Fibroblast of upper back skin (primary cell): ENCODE measurements at regions not wholly inside any gene's neighbourhood (a gene's known extent, or its start where the extent isn't known, plus 50 kb on each side); places are given as distances from the start of the nearest gene placed in this dataset.

Source experiments
- DNase-seq: peaks from one replicate; pipeline ENCODE4 v3.0.0-alpha.2; 2013

DNA sequence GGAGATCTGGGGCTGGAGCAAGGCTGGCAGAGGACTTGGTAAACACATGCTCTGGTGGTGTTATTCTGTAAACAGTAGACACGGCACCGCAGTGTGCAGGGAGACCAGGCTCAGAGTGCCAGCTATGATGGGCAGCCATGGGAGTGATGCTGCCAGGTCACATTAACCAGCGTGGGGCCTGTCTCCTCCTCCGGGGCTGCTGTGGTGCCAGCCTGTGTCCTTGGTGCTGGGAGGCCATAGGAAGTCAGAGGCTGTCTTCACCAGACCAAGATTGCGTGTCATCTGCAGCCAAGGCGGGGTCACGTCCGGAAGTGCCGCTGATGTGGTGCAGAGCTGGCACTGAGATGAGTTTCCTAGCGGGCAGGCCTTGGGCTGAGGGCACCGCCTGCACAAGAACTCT lies 236.0 kb downstream of the GLRX3 start:
- DNase-seq = no peak

DNA sequence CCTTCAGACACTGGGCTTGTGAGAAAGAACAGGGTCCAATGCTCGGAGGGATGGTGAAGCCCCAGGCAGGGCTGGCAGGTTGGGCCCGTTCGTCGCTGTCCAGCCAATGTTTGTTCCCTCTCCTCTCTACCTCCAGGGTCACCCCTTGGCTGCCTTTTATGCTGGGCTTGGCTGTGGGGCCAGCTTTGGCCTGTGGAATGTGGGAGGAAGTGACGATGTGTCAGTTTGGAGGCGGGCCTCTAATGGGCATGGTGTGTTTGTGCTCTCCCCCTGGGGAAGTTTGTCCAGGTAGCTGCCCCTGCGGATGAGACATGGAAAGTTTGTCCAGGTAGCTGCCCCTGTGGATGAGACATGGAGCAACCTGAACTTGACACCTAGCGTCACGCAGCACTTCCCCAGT lies 236.7 kb downstream of the GLRX3 start:
- no peak for DNase-seq

DNA sequence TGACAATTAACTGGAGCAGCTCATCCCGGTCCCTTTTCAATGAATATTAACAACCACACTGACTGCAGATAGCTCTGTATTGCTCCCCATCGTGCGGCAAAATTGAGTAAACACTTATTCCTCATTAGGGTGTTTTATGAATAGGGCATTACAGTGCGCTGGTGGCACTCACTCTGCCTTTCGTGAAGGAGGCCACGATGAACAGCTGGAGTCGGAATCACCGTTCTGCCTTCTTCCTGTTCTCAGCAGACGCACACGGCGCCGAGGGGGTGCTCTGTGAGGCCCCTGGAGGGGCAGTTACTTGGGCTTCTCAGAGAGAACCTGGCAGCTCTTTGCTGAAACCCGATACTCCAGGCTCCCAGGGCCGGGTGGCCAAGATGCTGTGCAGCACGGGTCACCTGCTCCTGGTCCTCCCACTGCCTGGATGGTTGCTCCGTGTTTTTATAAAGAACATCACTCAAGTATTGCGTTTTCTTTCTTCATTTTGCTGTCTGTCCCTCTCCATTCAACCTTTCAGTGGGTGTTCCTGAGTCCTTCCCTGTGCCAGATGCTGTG lies 241.9 kb downstream of the GLRX3 start:
- DNase-seq = no peak

DNA sequence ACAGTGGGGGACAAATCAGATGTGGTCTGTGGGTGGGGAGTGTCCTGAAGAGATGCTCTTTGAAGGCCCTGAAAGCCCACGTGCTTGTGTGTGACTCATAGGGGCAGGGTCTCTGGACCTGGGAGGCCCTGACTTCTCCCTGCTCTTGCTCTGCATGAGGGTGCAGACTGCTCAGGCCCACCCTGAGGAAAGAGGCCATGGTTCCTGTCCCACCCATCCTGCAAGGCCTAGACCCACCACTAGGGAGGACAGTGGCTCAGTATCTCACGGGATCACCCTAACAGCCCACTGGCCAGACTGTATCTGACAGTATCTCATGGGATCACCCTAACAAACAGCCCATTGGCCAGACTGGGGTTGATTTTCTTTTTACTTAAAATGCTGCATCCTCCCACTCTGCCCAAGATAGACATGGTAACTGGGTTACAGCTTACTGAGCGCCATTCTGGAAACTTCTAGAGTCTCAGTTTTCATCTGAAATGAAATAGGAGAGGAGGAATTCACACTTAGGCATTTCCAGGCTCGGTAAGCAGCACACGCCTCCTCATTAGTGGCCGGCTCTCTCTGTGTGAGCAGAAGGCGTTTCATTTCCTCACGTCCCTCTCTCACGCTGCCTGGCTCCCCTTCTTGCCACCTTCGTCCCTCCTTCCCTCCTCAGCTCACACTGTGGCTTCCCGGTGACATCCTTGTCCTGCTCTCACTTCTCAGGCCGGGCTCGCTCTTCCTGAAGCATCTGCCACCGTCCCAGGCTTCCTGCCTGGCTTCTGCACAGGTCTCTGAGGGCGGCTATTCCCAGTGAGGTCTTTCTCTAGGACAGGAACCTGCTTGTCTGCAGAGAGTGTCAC lies 242.6 kb downstream of the GLRX3 start:
- DNase-seq = no peak

DNA sequence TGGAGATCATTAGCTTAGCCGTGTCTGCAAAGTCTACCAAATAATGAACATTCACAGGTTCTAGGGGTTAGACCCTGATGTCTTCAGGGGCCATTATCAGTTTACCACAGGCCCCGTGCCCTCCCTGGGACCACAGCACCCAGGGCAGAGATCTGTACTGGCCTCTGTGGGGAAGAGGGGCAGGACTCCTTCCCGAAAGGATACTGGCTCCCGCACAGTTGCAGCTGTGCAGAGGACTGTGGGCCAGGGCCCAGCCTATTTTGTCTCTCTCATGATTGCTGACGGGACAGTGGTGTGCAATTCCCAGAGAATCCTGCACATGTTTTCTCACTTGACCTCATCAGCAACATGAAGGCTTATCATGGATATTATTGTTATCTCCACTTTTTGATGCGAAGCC lies 243.9 kb downstream of the GLRX3 start:
- DNase-seq = no peak

DNA sequence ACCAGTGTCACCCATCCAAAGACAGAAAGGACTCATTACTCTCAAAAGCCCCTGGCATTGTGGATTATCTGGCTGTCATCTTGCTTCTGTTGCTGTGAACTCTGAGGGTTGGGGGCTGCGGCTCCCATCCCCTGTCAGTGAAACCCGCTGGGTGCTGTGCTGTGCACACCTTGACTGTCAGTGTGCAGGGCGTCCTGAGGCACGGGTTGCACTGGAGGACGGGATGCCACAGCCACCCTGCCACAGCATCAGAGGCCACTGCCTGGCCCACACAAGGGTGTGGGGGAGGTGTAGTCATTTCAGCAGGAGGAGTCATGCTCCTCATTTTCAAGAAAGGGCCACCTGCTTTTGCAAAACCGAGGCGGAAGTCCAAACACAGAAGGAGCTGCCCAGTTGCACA lies 245.8 kb downstream of the GLRX3 start:
- no peak for DNase-seq

DNA sequence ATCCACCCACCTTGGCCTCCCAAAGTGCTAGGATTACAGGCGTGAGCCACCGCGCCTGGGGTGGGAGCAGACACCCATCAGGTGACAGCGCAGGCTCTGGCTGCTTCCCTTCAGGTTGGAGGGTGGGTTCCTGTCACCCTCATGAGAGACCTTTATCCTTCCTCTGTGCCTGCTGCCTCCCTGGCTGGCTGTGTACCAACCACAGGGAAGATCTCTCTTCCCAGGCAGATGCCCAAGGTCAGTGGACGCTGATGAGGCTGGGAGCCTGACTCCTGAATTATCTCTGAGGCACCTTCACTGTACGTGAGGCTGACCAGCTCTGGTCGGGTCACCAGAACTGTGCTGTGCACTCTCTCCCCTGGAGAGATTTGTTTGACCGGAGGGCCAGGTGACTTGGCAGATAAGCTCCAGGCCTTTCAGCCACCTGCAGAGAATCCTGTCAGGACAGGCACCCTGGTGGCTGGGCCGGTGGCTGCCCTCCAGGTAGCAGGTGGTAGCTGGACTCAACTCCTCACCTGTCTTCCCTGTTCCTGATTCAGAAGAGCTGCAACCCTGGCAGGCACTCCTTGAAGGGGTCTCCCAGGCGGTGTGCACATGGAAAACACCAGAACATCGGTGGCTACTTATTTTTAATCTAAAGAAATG lies 251.9 kb downstream of the GLRX3 start:
- no peak for DNase-seq

DNA sequence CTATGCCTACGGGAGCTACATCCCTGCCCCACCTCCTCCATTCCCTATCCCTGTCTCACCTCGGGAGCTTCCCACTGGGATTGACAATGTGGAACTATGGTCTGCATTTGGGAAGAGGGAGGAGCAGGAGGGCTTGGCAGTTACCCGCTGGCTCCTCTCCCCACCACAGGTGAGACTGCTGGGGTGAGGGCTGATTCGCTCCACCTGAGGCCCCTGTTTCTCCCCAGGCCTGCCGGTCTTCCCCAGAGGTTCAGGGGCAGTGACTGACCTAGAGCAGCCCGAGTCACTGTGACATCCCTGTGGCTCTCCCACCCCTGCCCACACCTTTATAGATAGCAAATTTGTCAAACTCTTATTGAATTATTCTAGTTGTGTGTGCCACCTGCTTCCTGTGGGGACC lies 252.6 kb downstream of the GLRX3 start:
- DNase-seq = no peak

DNA sequence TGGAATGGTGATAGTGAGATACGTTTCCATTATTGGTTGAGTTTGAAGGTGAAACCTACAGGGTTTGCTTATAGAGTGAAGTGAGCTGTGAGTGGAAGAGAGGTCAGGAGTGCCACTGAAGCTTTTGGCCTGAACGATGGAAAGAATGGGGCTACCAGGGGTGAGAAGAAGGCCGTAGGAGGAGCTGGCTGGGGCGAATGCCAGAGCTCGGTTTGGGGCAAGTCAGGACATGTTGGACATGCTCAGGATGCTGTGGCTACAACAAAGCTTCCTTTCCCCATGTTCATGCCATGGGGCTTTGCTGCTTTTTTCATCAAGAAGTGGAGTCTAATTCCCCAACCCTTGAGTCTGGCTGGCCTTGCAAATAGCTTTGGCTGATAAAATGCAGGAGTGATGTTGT lies 253.7 kb downstream of the GLRX3 start:
- no peak for DNase-seq

DNA sequence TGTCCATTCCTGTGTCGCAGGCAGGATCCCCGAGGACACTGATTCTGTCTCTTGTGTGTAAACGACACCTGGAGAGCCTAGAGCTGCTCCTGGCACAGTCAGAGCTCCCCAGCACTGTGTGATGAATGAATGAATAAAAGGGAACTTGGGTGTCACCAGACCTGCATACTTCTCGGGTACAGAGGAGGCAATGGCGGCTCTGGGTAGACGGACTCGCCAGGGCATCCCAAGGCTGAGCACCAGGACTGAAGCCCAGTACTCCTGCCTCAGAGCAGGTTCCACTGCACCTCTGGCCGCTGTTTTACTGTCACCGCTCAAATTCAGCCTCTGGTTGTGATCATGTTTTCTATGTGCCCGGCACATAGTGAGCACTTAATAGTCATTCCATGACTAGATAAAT lies 255.8 kb downstream of the GLRX3 start:
- no peak for DNase-seq

DNA sequence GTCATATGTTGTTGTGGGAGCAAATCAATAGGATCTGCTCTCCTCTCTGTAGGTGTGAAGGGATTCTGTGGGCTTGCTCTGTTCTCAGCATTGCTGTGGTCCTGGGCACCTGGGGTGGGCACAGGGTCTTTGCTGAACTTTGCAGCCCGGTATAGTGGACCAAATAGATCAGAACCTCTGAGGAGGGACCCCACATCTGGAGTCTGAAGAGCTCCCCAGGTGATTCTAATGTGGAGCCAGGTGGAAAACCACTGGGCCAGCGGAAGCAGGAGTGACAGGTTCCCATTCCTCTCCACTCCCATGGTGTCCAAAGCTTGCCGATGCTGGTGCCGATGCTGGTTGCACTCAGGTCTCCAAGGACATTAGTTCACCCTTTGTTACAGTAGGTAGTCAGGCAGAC lies 257.2 kb downstream of the GLRX3 start:
- DNase-seq = no peak

DNA sequence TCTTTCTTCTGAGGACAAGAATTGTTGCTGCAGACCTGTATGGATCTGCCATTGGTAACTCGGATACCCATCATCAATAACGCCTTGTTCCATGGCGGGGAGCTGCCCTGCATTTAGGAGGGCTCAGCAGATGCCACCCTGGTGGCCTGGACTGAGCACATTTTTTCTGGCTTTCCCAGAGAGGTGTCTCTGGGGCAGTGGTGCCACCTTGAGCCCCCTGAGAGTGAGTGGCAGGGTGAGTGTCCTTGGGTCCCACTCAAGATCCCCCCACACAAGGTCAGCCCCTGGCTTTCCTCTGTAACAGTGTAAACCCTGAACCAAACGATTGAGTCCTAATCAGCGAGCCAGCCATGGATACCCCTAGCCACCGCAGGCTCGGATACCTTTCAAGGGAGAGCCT lies 258.6 kb downstream of the GLRX3 start:
- DNase-seq = no peak

DNA sequence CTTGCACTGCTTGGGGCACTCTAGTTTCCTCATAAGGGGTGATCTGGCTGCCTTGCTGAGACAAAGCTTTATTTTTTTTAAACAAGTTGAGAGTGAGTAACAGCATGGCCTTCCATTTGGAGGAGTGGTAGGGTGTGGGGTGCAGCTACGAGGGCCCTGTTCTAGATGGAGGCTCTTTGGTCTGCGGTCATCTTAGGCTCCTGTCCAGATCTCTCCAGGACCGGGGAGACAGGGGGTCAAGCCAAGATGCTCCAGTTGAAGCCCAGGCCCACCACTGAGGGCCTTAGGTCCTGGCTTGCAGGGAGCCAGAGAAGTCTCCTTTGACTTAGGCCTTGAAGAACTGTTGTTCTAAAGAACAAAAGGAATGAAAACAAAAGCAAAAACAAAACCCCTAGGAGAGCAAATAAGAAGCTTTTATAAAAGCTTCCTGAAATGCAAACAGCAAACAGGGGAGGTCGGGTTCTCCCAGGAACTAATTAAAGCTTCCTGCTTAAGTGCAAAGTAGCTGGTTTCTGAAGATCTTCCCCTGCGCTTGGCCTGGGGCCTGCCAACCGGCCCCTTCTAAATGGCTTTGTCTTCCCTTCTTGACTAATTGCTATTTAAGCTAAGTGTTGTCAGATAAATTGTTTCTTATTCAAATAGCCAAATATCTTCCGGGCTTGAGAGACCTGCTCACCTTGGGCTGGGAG lies 259.2 kb downstream of the GLRX3 start:
- no peak for DNase-seq

DNA sequence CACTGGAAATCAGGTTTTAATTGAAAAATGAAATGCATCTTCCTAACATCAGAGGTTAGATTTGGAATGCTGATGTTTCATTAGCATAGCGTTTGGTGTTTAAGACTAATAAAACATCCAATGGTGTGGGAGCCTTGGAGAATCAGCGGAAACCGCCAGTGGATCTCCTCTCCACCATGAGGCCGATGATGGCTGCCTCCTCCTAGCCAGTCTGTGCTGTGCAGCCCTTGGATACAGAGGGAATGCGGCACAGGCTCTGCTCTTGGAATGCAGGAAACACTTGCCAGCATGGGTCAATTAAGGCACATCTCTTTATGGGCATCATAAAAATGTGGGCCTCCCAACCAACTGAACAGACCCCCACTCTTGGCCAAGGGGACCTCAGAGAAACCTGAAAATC lies 259.9 kb downstream of the GLRX3 start:
- no peak for DNase-seq

DNA sequence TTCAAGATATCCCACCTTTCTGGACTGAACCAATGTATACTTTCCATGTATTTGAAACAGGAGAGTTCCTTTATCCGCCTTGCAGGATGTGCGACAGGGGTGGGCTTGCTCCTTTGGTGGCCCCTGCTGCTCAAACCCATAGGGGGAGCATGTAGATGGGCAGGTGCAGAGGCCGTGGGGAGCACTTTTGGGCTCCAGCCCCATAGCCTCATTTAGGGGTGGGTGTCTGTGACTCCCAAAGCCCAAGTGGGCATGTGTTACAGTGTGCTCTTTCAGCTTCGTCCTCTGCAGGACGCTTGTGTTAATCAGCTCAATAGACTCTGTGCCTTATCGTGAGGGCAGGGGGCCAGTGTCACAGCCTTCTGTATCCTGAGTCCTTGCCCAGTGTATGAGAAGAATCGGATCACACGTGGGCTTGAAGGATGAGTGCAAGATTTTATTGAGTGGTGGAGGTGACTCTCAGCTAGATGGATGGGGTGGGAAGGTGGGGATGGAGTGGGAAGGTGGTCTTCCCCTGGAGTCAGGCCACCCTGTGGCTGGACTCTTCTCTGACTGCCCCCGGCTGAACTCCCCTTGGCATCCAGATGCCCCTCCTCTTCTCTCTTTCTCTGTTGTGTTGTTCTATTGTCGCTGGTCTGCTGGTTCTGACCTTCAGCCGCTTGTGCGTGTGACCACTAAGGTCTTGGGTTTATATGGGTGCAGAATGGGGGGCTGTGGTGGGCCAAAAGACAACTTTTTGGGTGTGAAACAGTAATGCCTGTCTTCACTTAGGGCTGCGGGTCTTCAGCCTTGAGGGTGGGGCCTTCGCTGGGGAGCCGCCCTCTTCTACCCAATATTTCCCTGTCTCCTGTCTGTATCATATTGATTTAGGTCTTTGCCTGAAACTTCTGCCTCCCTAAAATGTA lies 262.2 kb downstream of the GLRX3 start:
- no peak for DNase-seq

DNA sequence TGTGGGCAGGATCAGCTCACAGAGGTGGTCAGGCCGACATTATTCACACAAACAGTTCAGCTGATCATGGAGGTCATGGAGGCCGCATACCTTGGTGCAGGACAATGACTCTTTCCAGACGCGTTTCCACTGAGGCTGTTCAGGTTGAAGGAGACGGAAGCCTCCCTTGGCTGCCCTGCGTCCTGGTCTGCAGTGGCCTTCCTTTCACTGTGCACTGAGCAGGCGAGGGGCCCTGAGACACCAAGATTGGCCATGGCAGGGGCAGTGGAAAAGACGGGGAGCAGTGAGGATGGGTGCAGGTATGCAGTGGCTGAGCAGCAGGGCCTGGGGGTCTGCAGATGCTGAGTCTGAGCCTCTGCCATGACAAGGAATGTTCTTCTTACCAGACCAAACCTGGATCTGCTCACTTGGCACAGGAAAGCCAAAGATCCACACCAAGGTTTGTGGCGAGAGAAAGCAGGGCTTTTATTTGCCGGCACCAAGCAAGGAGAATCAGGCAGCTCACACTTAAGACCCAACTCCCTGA lies 263.3 kb downstream of the GLRX3 start:
- no peak for DNase-seq

DNA sequence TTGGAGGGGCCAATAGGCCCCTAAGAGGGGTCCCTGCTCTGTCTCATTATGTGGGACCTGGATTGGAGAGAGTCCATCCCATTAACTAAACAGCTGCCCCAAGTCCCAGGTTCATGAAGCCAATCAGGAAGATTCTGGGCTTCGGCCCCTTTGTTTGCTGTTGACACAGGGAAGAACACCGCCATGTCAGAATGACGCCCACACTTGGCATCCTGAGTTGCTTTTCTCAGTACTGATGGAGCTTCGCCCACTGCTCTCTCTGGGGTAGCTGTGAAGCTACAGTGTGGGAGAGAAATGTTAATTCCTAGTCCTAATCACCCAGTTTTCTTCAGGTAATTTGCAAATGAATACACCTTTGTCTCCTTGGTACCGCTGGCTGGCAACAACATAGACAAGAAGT lies 264.7 kb downstream of the GLRX3 start:
- DNase-seq = no peak

DNA sequence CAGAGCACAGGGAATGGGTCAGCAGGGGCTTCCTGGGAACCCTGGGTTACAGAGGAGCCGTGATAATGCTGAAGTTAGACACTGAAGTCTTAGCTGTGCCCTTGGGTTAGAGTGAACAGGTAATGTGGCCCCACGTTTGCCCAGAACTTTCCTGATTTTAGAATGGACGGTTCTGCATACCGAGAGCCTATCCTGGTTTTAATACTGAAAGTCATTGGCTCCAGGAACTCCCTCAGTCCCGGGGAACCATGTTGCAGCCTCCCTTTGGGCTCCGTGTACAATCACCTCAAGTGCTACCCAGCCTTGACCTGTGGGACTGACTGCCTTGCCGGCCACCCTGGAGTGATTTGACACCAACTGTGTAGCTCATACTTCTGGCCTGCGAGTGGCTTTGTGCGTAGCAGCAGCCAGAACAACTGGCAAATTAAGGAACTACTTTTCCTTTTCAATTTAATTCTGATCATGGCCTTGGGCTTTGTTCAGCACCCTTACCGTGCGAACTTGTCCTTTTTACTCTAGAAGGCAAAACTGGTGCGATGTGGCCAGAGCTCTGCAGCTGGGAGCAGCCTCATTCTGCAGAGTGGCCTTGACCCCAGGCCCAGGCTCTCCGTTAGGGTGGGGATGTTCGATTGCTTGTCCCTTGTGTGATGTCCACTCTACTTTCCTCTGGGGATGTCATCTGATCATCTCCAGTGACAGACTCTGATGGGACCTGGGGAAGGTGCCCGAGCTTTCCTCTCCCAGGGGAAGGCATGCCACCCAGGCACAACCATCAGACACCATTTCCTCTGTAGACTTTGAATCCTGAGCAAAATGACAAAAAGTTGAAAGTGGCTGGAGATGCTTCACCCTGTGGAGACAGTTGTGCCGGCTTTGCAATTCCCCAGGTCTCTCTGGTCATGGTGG lies 265.9 kb downstream of the GLRX3 start:
- no peak for DNase-seq

DNA sequence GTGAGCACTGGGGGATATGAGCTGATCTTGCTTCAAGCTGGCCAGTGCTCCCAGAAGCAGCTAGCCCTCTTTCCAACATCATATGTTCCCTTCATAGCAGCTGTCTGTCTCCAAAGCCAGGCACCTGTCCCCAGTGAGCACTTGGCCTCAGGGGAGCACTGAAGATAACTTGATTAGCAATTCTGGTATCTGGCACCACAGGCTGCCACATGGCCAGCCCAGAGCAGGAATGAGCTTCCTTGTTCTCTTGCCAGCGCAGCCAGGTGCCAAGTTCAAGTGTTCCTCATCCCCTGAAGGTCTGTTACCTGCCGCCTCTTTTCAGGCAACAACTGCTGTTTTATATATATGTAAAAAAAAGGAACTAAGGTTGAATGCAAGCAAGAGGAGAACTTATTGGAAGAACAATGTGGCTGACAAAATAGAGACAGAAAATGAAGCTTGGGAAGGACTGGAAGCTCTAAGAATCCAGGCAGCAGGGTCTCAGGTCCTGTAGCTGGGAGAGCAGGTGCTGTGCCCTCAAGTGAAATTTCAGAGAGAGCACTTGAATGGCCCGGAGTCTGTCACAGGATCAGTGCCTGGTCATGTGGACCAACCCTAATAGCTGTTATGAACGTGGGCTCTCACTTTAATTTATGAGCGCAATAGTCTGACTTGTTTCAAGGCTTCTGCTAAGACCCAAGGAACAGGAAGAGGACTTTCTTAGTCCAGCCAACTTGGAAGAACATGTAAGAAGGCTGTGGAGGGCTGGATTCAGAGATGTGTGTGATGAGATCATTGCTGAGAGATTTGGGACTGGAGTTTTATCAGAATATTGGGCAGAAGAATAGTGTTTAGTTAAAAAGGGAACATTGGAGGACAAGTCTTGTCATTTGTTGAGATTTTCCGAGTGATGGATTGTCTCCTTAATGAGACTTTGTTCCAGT lies 267.2 kb downstream of the GLRX3 start:
- no peak for DNase-seq

DNA sequence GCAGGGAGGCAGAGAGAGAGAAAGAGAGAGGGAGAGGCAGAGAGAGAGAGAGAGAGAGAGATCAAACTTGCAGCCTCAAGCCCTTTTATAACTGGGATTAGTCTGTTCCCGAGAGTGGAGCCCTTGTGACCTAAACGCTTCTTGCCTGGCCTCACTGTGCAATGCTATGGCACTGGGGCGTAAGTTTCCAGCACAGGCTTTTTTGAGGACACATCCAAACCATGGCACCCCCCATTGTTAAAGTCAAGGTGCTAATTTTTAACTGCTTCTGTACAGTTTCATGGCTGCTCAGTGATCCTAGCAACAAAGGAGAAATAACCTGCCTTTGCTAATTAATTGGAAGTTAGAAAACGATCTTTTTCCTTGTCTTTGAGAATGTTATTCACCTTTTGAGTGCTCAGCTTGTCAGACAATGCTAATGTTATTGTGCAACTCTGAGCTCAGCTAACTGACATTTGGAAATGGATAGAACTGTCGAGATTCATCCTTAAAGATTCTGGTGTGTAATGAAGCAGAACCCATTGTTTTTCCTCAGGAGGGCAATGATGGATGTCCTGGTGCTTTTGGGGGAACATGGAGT lies 268.4 kb downstream of the GLRX3 start:
- no peak for DNase-seq
